ENCODE measurements at regions not wholly inside any gene's neighbourhood (a gene's known extent, or its start where the extent isn't known, plus 50 kb on each side); places are given as distances from the start of the nearest gene placed in this dataset.

DNA sequence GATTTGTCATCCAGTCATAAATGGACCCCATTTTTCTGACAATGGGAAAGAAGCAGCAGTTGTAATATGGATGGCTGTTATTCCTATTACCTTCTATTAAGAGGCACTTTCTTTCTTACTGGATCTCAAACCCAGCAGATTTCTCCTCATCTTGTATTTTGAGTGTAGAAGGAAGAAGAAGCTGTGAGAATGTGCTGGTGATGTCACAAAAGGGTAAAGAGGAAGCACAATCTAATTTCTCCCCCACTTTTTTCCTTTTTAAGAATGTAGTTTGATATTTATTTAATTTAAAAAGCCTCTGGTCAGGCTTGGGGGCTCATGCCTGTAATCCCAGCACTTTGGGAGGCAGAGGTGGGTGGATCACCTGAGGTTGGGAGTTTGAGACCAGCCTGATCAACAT, 100.0 kb upstream of the JARID2 start:
- H3K36me3 ChIP-seq (ENCODE audit: insufficient read depth, low read length) = no peaks in the 10 kb centered on the region
- no peak overlapping the region for H3K4me3 ChIP-seq (ENCODE audit: low read depth, low read length, poor library complexity, severe bottlenecking)
- H3K79me2 ChIP-seq (ENCODE audit: insufficient read depth, low read depth, low read length) = no peaks in the 10 kb centered on the region
- no peaks in the 10 kb centered on the region for H3K9me2 ChIP-seq (ENCODE audit: insufficient read depth, low read length)
- no peaks in the 10 kb centered on the region for H4K20me1 ChIP-seq (ENCODE audit: insufficient read depth, low read length)
- H3K4me1 ChIP-seq (ENCODE audit: insufficient read depth, low read length, poor library complexity, severe bottlenecking) = peaks cover 6% of the 10 kb centered on the region
- H3K9me3 ChIP-seq (ENCODE audit: low read length) = no peaks in the 10 kb centered on the region
- H2AFZ ChIP-seq (ENCODE audit: low read length) = no peak overlapping the region
- H3K4me2 ChIP-seq (ENCODE audit: low read length) = no peak overlapping the region
- no peak overlapping the region for H3K27ac ChIP-seq (ENCODE audit: low read depth, low read length, poor library complexity, severe bottlenecking)
- POLR2A ChIA-PET = interaction anchor here (0.7 kb wide), 1 partner anchor 37 kb away, joined by 3 read pairs; no protein-coding TSS in a partner anchor
- CTCF ChIA-PET (ENCODE audit: unreplicated experiment) = no interaction called here
- no TSS peak for BruUV-seq (replicated peaks)
- no peak for DNase-seq (ENCODE audit: low spot score)
- intact Hi-C loops (cut with micrococcal nuclease; ENCODE audit: unreplicated experiment) = no loop called here
- no peak for TF ChIP-seq EZH2phosphoT487 (IDR thresholded peaks at IDR 0.05; ENCODE audit: borderline replicate concordance, low read depth, low read length)
- TF ChIP-seq CTCF (conservative IDR thresholded peaks at IDR 0.05; ENCODE audit: low read length) = no peak

GRCh38 chr6:15147827-15148226, 98.0 kb upstream of the JARID2 start:
- no peak overlapping the region for H3K4me3 ChIP-seq (ENCODE audit: low read depth, low read length, poor library complexity, severe bottlenecking)
- BruUV-seq (replicated peaks) = no TSS peak
- H3K9me3 ChIP-seq (ENCODE audit: low read length) = no peaks in the 10 kb centered on the region
- ChIA-PET CTCF (ENCODE audit: unreplicated experiment) (no interaction called here), POLR2A (interaction anchor here (0.6 kb wide), 1 partner anchor 73 kb away, joined by 5 read pairs; no protein-coding TSS in a partner anchor)
- intact Hi-C loops (cut with micrococcal nuclease; ENCODE audit: unreplicated experiment) = no loop called here
- no peak for TF ChIP-seq EZH2phosphoT487 (IDR thresholded peaks at IDR 0.05; ENCODE audit: borderline replicate concordance, low read depth, low read length)
- TF ChIP-seq CTCF (conservative IDR thresholded peaks at IDR 0.05; ENCODE audit: low read length) = no peak
- H3K79me2 ChIP-seq (ENCODE audit: insufficient read depth, low read depth, low read length) = no peaks in the 10 kb centered on the region
- H2AFZ ChIP-seq (ENCODE audit: low read length) = no peak overlapping the region
- H3K36me3 ChIP-seq (ENCODE audit: insufficient read depth, low read length) = no peaks in the 10 kb centered on the region
- peaks cover 16% of the 10 kb centered on the region for H3K4me1 ChIP-seq (ENCODE audit: insufficient read depth, low read length, poor library complexity, severe bottlenecking)
- no peaks in the 10 kb centered on the region for H3K9me2 ChIP-seq (ENCODE audit: insufficient read depth, low read length)
- no peak for DNase-seq (ENCODE audit: low spot score)
- no peaks in the 10 kb centered on the region for H4K20me1 ChIP-seq (ENCODE audit: insufficient read depth, low read length)
- H3K4me2 ChIP-seq (ENCODE audit: low read length) = no peak overlapping the region
- H3K27ac ChIP-seq (ENCODE audit: low read depth, low read length, poor library complexity, severe bottlenecking) = no peak overlapping the region

GRCh38 chr6:15148356-15148946, 97.4 kb upstream of the JARID2 start:
- no TSS peak for BruUV-seq (replicated peaks)
- DNase-seq (ENCODE audit: low spot score) = no peak
- intact Hi-C loops (cut with micrococcal nuclease; ENCODE audit: unreplicated experiment) = no loop called here
- Histone ChIP-seq H3K36me3 (ENCODE audit: insufficient read depth, low read length) (no peaks in the 10 kb centered on the region), H3K9me2 (ENCODE audit: insufficient read depth, low read length) (no peaks in the 10 kb centered on the region), H3K9me3 (ENCODE audit: low read length) (no peaks in the 10 kb centered on the region), H3K27ac (ENCODE audit: low read depth, low read length, poor library complexity, severe bottlenecking) (no peak overlapping the region), H3K4me1 (ENCODE audit: insufficient read depth, low read length, poor library complexity, severe bottlenecking) (peaks cover 16% of the 10 kb centered on the region), H4K20me1 (ENCODE audit: insufficient read depth, low read length) (no peaks in the 10 kb centered on the region), H3K79me2 (ENCODE audit: insufficient read depth, low read depth, low read length) (no peaks in the 10 kb centered on the region), H3K4me3 (ENCODE audit: low read depth, low read length, poor library complexity, severe bottlenecking) (no peak overlapping the region), H2AFZ (ENCODE audit: low read length) (no peak overlapping the region), H3K4me2 (ENCODE audit: low read length) (no peak overlapping the region)
- CTCF ChIA-PET (ENCODE audit: unreplicated experiment) = no interaction called here
- TF ChIP-seq CTCF (conservative IDR thresholded peaks at IDR 0.05; ENCODE audit: low read length) (no peak), EZH2phosphoT487 (IDR thresholded peaks at IDR 0.05; ENCODE audit: borderline replicate concordance, low read depth, low read length) (no peak)
- POLR2A ChIA-PET = no interaction called here
